NCI-H510A treated with DMSO at 0.1 percent for 48 hours (cell line): ENCODE measurements at regions not wholly inside any gene's neighbourhood (a gene's known extent, or its start where the extent isn't known, plus 50 kb on each side); places are given as distances from the start of the nearest gene placed in this dataset.
"Not testable (repeated sequence)": the region's sequence is repeated elsewhere in the genome, so short reads cannot be mapped to it uniquely, and the experiment has no call there.

Experiments used
- DNase-seq: peaks from one replicate; lab custom pipeline; 2025; lab: John Stamatoyannopoulos, UW

DNA sequence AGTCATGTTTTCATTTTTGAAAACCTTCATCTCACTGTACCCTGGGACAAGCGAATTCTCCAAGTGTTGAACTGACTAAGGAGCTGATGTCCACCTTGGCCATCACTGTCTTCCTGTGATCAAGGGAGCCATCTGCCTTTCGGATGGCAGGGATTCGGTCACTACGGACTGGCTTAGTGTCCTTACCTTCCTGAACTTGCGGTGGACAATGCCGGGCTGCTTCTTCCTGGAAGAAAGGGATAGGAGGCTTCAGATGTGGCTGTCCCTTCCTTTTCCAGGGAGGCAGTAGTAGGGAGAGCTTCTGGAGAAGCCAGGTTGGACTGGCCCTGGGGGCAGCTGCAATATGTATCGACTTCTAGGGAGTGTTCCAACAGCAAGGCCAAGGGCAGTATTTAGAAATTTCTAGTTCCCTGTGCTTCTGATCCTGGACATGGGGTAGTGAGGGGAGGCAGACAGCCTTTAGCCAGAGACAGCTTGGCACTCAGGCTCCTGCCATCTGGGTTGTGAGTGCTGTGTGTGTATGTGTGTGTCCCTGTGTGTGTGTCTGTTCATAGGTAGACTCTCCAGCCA, 114.6 kb downstream of the IER5 start:
- DNase-seq = no peak

DNA sequence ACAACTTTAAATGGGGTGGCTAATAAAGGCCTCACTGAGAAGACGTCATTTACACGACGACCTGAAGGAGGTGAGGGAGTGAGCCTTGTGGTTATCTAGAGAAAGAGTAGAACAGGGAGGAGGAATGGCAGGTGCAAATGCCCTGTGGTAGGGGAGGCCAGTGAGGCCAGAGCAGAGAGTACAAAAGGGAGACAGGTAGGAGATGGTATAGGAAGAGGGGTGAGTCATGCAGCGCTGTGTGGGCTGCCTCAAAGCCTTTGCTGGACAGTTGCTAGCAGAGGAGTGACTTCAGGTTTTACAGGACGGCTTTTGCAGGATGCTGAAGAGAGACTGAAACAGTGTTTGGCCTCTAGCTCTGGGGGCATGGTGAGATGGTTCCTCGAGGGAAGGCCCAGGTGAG, 116.0 kb downstream of the IER5 start:
- no peak for DNase-seq

GRCh38 chr1:181205901-181206300, 117.4 kb downstream of the IER5 start:
- DNase-seq = no peak

DNA sequence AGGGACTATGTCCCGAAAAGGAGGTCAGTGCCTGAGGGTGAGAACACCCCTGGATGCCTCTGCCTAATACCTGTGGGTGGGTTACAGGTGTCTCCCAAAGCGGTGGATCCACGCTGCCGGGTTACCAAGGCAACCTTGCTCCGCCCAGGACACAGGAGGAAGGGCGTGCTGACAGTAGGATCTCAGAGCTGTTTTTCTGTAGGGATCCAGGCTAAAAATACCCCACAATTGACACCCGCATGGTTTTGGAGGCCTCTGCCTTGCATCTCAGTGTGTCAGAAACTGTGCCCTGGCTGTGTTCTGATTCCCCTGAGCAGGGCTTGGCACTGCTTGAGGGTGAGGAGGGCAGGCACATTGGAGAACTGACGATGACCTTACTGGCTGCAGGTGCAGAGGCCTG, 118.0 kb downstream of the IER5 start:
- no peak for DNase-seq

DNA sequence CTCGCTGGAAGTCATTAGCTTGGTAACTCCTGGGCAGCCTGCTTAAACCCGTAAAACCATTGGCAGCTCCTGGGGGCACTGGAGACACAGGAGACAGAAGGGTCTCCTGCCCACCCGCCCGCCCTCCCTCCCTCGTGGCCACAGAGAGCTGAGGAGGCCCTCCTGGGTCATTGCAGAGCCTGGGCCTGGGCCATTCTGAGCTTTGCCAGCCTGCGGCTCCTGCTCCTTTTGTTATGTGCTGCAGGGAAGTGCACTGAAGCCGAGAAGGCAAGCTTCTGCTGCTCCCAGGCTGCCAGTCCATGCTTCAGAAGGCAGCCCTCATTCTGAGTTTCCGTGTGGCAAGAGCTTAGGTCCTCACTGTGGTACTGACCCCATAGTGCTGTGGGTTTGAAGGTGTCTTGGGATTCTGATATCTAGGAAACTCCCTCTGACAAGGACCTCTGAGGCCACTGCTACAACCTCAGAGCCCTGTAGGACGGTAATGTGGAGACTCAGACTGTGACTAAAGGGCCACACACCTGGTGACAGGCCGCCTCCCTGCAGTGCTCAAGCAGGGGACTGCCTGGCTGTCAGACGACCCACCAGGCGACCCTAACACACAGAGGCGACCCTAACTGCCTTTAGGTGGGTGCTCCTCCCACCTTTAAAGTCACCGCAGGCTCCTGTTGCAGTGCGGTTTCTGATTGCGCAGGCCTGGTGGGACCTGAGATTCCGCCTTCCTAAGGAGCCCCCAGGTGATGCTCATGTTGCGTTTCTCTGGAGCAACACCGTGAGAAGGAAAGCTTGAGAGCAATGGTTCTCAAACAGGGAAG, 118.7 kb downstream of the IER5 start:
- DNase-seq = no peak

DNA sequence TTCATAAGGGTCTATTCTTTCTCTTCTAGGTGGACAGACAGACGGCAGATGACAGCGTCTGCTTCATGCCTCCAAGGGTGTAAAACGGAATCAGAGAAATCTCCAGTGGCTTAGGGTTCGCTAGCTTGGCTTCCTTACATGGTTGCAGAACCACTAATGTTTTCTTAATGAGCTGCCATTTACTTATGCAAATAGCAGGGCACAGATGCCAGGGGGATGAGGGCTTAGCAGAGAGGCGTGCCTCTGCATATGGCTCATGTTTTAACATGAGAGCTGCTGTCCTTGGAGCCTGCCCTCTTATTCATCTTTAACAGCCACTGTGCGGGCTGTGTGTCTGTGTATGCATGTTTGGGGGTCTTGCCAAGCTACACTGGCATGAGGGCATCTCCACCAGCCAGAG, 119.6 kb downstream of the IER5 start:
- DNase-seq = no peak

DNA sequence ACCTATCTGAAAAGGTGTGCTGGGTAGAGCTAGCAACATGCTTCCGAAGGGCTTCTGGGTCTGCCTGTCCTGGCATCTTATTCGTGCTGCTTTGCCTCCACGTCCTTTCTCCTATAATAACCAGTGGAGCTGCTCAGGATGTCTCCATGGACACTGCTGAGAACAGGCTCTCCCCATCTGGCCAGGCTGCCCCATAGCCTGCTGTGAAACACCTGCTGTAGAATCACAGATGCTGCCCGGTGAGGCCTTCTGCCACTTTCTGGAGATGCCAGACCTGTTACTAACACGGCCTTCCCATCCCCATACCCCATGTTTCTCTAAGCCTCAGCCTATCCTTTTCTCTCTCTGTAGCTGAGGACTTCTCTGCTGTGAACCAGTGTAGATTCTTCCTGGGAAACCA, 120.5 kb downstream of the IER5 start:
- DNase-seq = no peak

DNA sequence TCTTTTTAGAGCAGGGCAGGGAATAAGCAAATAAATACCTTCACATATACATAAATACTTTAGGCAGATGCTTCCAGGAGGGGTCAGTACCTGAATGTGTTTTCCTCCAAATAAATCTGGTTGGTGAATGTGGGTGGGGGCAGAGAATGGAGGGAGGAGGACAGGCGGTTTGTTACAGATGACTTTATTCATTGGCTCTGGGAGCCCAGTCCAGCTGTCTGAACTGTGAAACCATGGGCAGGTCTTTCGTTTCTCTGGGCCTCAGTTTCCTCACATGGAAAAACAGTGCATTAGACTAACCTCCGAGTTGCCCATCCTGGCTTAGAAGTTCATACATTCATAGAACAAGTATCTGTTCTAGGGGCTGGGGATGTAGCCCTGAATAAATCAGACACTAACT, 124.6 kb downstream of the IER5 start:
- no peak for DNase-seq

GRCh38 chr1:181216591-181216994, 128.1 kb downstream of the IER5 start:
- no peak for DNase-seq

DNA sequence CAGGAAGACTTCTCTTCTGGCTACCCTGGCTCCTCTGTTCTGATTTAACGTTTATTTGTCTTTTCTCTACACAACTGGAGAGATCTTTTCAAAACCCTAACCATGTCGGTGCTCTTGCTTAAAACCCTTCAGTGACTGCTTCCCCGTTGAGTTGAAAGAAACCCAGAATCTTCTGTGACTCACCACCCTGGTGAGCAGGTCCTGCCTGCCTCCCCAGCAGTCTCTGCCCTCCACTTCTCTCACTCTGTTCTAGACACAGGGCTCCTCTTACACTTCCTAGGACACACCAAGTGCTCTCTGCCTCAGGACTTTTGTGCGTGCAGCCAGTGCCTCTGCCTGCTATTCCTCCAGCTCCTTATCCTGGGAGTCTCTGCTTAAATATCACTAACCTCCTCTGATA, 131.4 kb downstream of the IER5 start:
- no peak for DNase-seq

- no peak for DNase-seq
Observed at GRCh38 chr1:181221078-181221477, 132.6 kb downstream of the IER5 start.

GRCh38 chr1:181222972-181223505, 134.5 kb downstream of the IER5 start:
- DNase-seq = no peak

- not testable (repeated sequence) for DNase-seq
Observed at GRCh38 chr1:181226728-181227127, 138.2 kb downstream of the IER5 start.

- DNase-seq = no peak
Observed at GRCh38 chr1:181239086-181239485, 150.6 kb downstream of the IER5 start.

DNA sequence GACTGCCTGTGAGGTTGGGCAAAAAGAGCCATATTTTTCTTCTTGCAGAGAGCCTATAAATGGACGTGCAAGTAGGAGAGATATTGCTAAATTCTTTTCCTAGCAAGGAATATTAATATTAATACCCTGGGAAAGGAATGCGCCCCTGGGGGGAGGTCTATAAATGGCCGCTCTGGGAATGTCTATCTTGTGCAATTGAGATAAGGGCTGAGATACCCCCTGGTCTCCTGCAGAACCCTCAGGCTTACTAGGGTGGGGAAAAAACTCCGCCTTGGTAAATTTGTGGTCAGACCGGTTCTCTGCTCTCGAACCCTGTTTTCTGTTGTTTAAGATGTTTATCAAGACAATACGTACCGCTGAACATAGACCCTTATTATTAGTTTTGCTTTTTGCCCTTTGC, 157.8 kb downstream of the IER5 start:
- DNase-seq = not testable (repeated sequence)

DNA sequence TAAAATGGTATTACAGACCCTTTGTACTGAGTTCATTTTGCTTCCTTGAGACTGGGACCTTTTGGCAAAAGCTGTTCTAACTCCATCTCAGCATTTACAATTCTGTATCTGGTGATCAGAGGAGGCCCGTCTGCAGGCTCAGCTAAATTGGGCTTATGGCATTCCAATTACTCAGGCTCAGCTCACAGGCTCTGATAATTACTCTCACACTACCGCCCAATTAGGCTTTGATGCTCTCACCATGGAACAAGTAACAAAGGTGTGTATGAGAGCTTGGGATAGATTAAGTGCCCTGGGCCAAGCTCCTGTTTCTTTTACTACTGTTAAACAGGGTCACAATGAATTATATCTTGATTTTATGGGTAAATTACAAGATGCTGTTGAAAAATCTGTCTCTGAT, 159.9 kb downstream of the IER5 start:
- not testable (repeated sequence) for DNase-seq

DNA sequence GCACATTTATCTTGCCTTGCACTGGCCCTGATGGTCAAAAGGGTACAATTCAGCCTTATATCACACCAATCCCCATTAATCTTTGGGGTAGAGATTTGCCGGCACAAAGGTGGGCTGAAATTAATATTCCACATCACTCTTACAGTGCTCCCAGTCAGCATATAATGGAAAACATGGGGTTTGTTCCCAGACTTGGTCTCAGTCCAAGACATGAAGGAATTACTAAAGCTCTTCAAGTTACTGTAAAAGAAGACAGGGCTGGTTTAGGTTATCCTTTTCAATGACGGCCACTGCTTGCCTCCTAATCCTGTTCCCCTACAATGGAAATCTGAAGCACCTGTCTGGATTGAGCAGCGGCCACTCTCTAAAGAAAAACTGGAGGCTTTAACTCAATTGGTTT, 160.7 kb downstream of the IER5 start:
- DNase-seq = no peak

DNA sequence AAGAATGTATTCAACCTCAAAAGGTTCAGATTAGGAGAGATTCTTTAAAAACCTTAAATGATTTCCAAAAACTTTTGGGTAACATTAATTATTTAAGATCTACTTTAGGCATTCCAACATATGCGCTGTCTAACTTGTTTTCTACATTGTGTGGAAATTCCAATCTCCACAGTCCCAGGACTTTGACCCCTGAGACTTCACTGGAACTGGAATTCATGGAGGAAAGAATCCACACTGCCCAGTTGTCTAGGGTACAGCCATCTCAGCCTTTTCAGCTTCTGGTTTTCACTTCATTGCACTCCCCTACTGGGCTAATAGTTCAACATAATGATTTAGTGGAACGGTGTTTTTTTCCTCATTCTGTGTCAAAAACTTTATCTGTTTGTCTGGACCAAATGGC, 161.5 kb downstream of the IER5 start:
- no peak for DNase-seq

- no peak for DNase-seq
Observed at GRCh38 chr1:181251001-181251712, 162.7 kb downstream of the IER5 start.

DNA sequence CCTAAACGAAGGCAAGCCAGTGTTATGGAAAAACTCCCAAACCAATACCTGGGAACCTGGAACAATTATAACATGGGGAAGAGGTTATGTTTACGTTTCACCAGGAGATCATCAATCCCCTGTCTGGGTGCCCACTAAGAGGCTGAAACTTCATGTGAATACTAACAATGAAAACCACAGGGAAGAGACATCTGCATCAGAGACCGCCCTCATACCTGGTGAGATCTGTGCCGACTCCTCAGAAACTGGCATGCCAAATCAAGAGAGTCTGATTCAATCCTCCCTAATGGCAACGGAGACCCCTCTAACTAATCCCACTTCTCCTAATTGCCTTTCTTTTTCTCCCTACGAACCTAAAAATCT, 163.2 kb downstream of the IER5 start:
- no peak for DNase-seq

DNA sequence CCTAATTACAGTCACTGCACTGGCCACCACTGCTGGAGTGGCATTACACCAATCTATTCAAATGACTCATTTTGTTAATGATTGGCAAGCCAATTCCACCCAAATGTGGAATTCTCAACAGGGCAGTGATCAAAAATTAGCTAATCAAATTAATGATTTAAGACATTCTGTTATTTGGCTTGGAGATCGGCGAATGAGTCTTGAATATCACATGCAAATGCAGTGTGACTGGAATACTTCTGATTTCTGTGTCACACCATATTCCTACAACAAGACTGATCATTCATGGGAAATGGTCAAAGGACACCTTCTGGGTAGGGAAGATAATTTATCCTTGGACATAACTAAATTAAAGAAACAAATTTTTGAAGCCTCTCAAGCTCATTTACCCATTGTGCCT, 165.1 kb downstream of the IER5 start:
- not testable (repeated sequence) for DNase-seq

- DNase-seq = no peak
Observed at GRCh38 chr1:181255270-181255929, 166.9 kb downstream of the IER5 start.

- no peak for DNase-seq
Observed at GRCh38 chr1:181257117-181257516, 168.6 kb downstream of the IER5 start.
